ENCODE measurements at regions not wholly inside any gene's neighbourhood (a gene's known extent, or its start where the extent isn't known, plus 50 kb on each side); places are given as distances from the start of the nearest gene placed in this dataset.

DNA sequence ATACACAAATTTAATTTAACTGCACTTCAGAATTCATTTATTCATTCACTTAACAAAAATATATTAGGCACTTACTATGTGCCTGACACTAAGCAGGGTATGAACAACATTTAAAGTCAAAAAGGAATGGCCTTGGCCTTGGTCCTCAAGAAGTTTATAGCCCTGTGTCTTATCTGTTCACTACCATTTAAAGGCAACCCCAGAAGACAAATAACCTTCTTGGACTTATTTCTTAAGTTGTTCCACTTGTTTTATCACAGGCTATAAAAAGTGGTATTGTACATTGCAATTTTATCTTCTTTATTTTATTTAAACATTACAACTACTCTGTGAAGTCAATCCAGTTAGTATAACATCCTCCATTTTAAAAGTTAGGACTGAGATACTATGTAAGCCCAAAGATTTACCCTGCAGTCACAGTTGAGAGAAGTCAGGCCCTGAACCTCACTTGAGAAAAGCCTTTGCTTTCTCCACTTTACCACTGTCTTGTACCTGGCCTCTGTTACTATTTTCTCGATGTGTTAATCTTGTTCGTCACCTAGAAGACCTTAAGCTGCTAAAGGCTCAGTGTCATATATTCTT, 305.6 kb upstream of the DIPK2B start (continued):
- TF ChIP-seq, protein P1, sequence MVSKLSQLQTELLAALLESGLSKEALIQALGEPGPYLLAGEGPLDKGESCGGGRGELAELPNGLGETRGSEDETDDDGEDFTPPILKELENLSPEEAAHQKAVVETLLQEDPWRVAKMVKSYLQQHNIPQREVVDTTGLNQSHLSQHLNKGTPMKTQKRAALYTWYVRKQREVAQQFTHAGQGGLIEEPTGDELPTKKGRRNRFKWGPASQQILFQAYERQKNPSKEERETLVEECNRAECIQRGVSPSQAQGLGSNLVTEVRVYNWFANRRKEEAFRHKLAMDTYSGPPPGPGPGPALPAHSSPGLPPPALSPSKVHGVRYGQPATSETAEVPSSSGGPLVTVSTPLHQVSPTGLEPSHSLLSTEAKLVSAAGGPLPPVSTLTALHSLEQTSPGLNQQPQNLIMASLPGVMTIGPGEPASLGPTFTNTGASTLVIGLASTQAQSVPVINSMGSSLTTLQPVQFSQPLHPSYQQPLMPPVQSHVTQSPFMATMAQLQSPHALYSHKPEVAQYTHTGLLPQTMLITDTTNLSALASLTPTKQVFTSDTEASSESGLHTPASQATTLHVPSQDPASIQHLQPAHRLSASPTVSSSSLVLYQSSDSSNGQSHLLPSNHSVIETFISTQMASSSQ (IDR thresholded peaks at IDR 0.05; ENCODE audit: low read depth) = no peak
- TF ChIP-seq, protein P1 (CRISPR knock-in tag; IDR thresholded peaks at IDR 0.05; ENCODE audit: borderline replicate concordance) = no peak
- no peak for TF ChIP-seq POGZ (CRISPR knock-in tag; IDR thresholded peaks at IDR 0.05)
- no peak for TF ChIP-seq NBN (conservative IDR thresholded peaks at IDR 0.05)
- TF ChIP-seq ZNF776 (CRISPR knock-in tag; IDR thresholded peaks at IDR 0.05) = no peak
- TF ChIP-seq, protein P2, sequence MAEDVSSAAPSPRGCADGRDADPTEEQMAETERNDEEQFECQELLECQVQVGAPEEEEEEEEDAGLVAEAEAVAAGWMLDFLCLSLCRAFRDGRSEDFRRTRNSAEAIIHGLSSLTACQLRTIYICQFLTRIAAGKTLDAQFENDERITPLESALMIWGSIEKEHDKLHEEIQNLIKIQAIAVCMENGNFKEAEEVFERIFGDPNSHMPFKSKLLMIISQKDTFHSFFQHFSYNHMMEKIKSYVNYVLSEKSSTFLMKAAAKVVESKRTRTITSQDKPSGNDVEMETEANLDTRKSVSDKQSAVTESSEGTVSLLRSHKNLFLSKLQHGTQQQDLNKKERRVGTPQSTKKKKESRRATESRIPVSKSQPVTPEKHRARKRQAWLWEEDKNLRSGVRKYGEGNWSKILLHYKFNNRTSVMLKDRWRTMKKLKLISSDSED (CRISPR knock-in tag; IDR thresholded peaks at IDR 0.05) = no peak
- TF ChIP-seq, protein P3, sequence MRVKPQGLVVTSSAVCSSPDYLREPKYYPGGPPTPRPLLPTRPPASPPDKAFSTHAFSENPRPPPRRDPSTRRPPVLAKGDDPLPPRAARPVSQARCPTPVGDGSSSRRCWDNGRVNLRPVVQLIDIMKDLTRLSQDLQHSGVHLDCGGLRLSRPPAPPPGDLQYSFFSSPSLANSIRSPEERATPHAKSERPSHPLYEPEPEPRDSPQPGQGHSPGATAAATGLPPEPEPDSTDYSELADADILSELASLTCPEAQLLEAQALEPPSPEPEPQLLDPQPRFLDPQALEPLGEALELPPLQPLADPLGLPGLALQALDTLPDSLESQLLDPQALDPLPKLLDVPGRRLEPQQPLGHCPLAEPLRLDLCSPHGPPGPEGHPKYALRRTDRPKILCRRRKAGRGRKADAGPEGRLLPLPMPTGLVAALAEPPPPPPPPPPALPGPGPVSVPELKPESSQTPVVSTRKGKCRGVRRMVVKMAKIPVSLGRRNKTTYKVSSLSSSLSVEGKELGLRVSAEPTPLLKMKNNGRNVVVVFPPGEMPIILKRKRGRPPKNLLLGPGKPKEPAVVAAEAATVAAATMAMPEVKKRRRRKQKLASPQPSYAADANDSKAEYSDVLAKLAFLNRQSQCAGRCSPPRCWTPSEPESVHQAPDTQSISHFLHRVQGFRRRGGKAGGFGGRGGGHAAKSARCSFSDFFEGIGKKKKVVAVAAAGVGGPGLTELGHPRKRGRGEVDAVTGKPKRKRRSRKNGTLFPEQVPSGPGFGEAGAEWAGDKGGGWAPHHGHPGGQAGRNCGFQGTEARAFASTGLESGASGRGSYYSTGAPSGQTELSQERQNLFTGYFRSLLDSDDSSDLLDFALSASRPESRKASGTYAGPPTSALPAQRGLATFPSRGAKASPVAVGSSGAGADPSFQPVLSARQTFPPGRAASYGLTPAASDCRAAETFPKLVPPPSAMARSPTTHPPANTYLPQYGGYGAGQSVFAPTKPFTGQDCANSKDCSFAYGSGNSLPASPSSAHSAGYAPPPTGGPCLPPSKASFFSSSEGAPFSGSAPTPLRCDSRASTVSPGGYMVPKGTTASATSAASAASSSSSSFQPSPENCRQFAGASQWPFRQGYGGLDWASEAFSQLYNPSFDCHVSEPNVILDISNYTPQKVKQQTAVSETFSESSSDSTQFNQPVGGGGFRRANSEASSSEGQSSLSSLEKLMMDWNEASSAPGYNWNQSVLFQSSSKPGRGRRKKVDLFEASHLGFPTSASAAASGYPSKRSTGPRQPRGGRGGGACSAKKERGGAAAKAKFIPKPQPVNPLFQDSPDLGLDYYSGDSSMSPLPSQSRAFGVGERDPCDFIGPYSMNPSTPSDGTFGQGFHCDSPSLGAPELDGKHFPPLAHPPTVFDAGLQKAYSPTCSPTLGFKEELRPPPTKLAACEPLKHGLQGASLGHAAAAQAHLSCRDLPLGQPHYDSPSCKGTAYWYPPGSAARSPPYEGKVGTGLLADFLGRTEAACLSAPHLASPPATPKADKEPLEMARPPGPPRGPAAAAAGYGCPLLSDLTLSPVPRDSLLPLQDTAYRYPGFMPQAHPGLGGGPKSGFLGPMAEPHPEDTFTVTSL (CRISPR knock-in tag; IDR thresholded peaks at IDR 0.05; ENCODE audit: borderline replicate concordance) = no peak
- TF ChIP-seq EP300 (IDR thresholded peaks at IDR 0.05; ENCODE audit: low read depth in 2 of 2, low read length in 2 of 2) = no peak
- no peak for TF ChIP-seq EP300 (CRISPR knock-in tag; IDR thresholded peaks at IDR 0.05; ENCODE audit: borderline replicate concordance)
- no peak for TF ChIP-seq HIVEP1 (CRISPR knock-in tag; IDR thresholded peaks at IDR 0.05)
- TF ChIP-seq RFXAP (CRISPR knock-in tag; IDR thresholded peaks at IDR 0.05; ENCODE audit: borderline replicate concordance) = no peak
- TF ChIP-seq, protein P4, sequence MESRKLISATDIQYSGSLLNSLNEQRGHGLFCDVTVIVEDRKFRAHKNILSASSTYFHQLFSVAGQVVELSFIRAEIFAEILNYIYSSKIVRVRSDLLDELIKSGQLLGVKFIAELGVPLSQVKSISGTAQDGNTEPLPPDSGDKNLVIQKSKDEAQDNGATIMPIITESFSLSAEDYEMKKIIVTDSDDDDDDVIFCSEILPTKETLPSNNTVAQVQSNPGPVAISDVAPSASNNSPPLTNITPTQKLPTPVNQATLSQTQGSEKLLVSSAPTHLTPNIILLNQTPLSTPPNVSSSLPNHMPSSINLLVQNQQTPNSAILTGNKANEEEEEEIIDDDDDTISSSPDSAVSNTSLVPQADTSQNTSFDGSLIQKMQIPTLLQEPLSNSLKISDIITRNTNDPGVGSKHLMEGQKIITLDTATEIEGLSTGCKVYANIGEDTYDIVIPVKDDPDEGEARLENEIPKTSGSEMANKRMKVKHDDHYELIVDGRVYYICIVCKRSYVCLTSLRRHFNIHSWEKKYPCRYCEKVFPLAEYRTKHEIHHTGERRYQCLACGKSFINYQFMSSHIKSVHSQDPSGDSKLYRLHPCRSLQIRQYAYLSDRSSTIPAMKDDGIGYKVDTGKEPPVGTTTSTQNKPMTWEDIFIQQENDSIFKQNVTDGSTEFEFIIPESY (CRISPR knock-in tag; IDR thresholded peaks at IDR 0.05) = no peak
- TF ChIP-seq PHF20 (CRISPR knock-in tag; IDR thresholded peaks at IDR 0.05) = no peak
